HepG2 (cell line): ENCODE measurements at regions not wholly inside any gene's neighbourhood (a gene's known extent, or its start where the extent isn't known, plus 50 kb on each side); places are given as distances from the start of the nearest gene placed in this dataset.

Experiments used
- ATF4 ChIP-seq, 2 experiments: fragments of 450-650 bp in 1 of 2; sonication (generic) in 1 of 2; formaldehyde crosslinking; IDR thresholded peaks; 2 replicates each; pipeline versions ENCODE4 v1.5.0 to v1.8.0; 2020 to 2022; ENCODE audit warnings: mild to moderate bottlenecking in 1 of 2, missing genetic modification reagents in 1 of 2
- ATF6 ChIP-seq: sonication (generic); formaldehyde crosslinking; conservative IDR thresholded peaks from 2 replicates; pipeline ENCODE4 v1.4.0; 2020; ENCODE audit warnings: missing genetic modification reagents
- CREB1 ChIP-seq, 2 experiments: fragments of 450-650 bp in 1 of 2; IDR thresholded peaks; 2 replicates each; pipeline ENCODE4 v1.6.1; 2016 to 2017; ENCODE audit warnings: control low read depth in 1 of 2, mild to moderate bottlenecking in 1 of 2, missing compliant biosample characterization in 1 of 2, missing genetic modification characterization in 1 of 2
- CREM ChIP-seq, 2 experiments: sonication (generic) in 1 of 2; formaldehyde crosslinking in 1 of 2; IDR thresholded peaks; 2 replicates each; pipeline versions ENCODE4 v1.4.0 to v1.6.1; 2016 to 2020; ENCODE audit warnings: antibody characterized with exemption in 1 of 2, mild to moderate bottlenecking in 1 of 2, missing genetic modification reagents in 1 of 2
- DPF2 ChIP-seq: sonication (generic); formaldehyde crosslinking; IDR thresholded peaks from 2 replicates; pipeline ENCODE4 v1.4.0; 2020; ENCODE audit warnings: mild to moderate bottlenecking, low read depth, missing genetic modification reagents, borderline replicate concordance
- EED ChIP-seq: sonication (generic); formaldehyde crosslinking; IDR thresholded peaks from 2 replicates; pipeline ENCODE4 v1.5.0; 2020; ENCODE audit warnings: mild to moderate bottlenecking, missing genetic modification reagents
- FOXA3 ChIP-seq: IDR thresholded peaks from 2 replicates; pipeline ENCODE4 v1.6.1; 2016; ENCODE audit warnings: missing genetic modification reagents, missing compliant biosample characterization
- GZF1 ChIP-seq: sonication (generic); formaldehyde crosslinking; IDR thresholded peaks from 2 replicates; pipeline ENCODE4 v1.5.1; 2020; ENCODE audit warnings: mild to moderate bottlenecking, missing genetic modification reagents
- HDAC1 ChIP-seq: sonication (generic); formaldehyde crosslinking; IDR thresholded peaks from 2 replicates; pipeline ENCODE4 v1.5.1; 2020; ENCODE audit warnings: mild to moderate bottlenecking, missing genetic modification reagents
- MAF1 ChIP-seq: sonication (generic); formaldehyde crosslinking; IDR thresholded peaks from 2 replicates; pipeline ENCODE4 v1.5.0; 2020; ENCODE audit warnings: missing genetic modification reagents, borderline replicate concordance
- MYPOP ChIP-seq: sonication (generic); formaldehyde crosslinking; IDR thresholded peaks from 2 replicates; pipeline ENCODE4 v1.8.1; 2023; ENCODE audit warnings: mild to moderate bottlenecking, moderate library complexity, missing genetic modification reagents
- NR2F6 ChIP-seq, 2 experiments: IDR thresholded peaks; 2 replicates each; pipeline ENCODE4 v1.6.1; 2016; ENCODE audit warnings: antibody characterized with exemption in 1 of 2, mild to moderate bottlenecking in 1 of 2
- POLR2G ChIP-seq: fragments of 200-400 bp; formaldehyde crosslinking; IDR thresholded peaks from 2 replicates; pipeline ENCODE4 v1.6.1; 2018; ENCODE audit warnings: mild to moderate bottlenecking, low read depth, low read length, moderate library complexity
- PPARG ChIP-seq: conservative IDR thresholded peaks from 2 replicates; pipeline ENCODE4 v1.6.1; 2016; ENCODE audit warnings: missing biosample characterization, missing genetic modification reagents
- RERE ChIP-seq: IDR thresholded peaks from 2 replicates; pipeline ENCODE4 v1.6.1; 2016; ENCODE audit warnings: low read depth, missing genetic modification reagents, missing compliant biosample characterization
- SIN3B ChIP-seq: fragments of 150-350 bp; IDR thresholded peaks from 2 replicates; pipeline ENCODE4 v1.6.1; 2014; ENCODE audit warnings: low read length
- TFE3 ChIP-seq: IDR thresholded peaks from 2 replicates; pipeline ENCODE4 v1.6.1; 2016
- ZNF343 ChIP-seq: sonication (generic); formaldehyde crosslinking; IDR thresholded peaks from 2 replicates; pipeline ENCODE4 v1.4.0; 2020; ENCODE audit warnings: mild to moderate bottlenecking, missing genetic modification reagents
- ZNF761 ChIP-seq: sonication (generic); formaldehyde crosslinking; conservative IDR thresholded peaks from 2 replicates; pipeline ENCODE4 v1.4.0; 2020; ENCODE audit warnings: mild to moderate bottlenecking, missing genetic modification reagents
- ZNF781 ChIP-seq: sonication (generic); formaldehyde crosslinking; IDR thresholded peaks from 2 replicates; pipeline ENCODE4 v1.5.1; 2020; ENCODE audit warnings: borderline replicate concordance, mild to moderate bottlenecking, missing genetic modification reagents; ENCODE audit errors: not compliant biosample characterization

GRCh38 chr2:160932960-160933359, 227.3 kb upstream of the TANK start (continued):
- TF ChIP-seq RERE (CRISPR knock-in tag), result no peak
- TF ChIP-seq FOXA3 (CRISPR knock-in tag), result peak; percentile 78
- no peak for TF ChIP-seq DPF2
- no peak for TF ChIP-seq ATF6 (CRISPR knock-in tag)
- no peak for TF ChIP-seq NR2F6 (IDR thresholded peaks at IDR 0.05)
- TF ChIP-seq NR2F6 (CRISPR knock-in tag; IDR thresholded peaks at IDR 0.05), result no peak
- no peak for TF ChIP-seq ZNF761
- no peak for TF ChIP-seq CREM (IDR thresholded peaks at IDR 0.05)
- no peak for TF ChIP-seq CREM (CRISPR knock-in tag; IDR thresholded peaks at IDR 0.05)
- no peak for TF ChIP-seq PPARG (CRISPR knock-in tag)
- TF ChIP-seq POLR2G, result no peak
- TF ChIP-seq MYPOP (CRISPR knock-in tag), result no peak
- TF ChIP-seq CREB1 (IDR thresholded peaks at IDR 0.05), result no peak
- TF ChIP-seq CREB1 (CRISPR knock-in tag; IDR thresholded peaks at IDR 0.05), result no peak
- no peak for TF ChIP-seq TFE3 (CRISPR knock-in tag)
- TF ChIP-seq ZNF781 (CRISPR knock-in tag), result no peak
- TF ChIP-seq ATF4 (CRISPR knock-in tag; IDR thresholded peaks at IDR 0.05), result peak in 1 of 2 experiments; percentile 68; a peak in 1 of 4 replicates
- no peak for TF ChIP-seq ZNF343 (CRISPR knock-in tag)
- TF ChIP-seq GZF1 (CRISPR knock-in tag), result no peak
- TF ChIP-seq EED (CRISPR knock-in tag), result no peak
- TF ChIP-seq SIN3B, result no peak
- no peak for TF ChIP-seq MAF1 (CRISPR knock-in tag)
- no peak for TF ChIP-seq HDAC1 (CRISPR knock-in tag)
